HG02884 (cell line): ENCODE measurements at regions not wholly inside any gene's neighbourhood (a gene's known extent, or its start where the extent isn't known, plus 50 kb on each side); places are given as distances from the start of the nearest gene placed in this dataset.
"Not testable (repeated sequence)": the region's sequence is repeated elsewhere in the genome, so short reads cannot be mapped to it uniquely, and the experiment has no call there.

Experiments
- ATAC-seq: cut with Tn5 transposase; IDR thresholded peaks from one replicate; pipeline ENCODE4 v1.9.1; 2021; ENCODE audit warnings: mild to moderate bottlenecking, moderate library complexity; ENCODE audit not compliant: unreplicated experiment

DNA sequence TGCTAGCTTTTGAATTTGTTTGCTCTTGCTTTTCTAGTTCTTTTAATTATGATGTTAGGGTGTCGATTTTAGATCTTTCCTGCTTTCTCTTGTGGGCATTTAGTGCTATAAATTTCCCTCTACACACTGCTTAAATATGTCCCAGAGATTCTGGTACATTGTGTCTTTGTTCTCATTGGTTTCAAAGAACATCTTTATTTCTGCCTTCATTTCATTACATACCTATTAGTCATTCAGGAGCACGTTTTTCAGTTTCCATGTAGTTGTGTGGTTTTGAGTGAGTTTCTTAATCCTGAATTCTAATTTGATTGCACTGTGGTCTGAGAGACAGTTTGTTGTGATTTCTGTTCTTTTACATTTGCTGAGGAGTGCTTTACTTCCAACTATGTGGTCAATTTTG is 51.2 kb upstream of the MB21D2 start:
- ATAC-seq, result not testable (repeated sequence)

DNA sequence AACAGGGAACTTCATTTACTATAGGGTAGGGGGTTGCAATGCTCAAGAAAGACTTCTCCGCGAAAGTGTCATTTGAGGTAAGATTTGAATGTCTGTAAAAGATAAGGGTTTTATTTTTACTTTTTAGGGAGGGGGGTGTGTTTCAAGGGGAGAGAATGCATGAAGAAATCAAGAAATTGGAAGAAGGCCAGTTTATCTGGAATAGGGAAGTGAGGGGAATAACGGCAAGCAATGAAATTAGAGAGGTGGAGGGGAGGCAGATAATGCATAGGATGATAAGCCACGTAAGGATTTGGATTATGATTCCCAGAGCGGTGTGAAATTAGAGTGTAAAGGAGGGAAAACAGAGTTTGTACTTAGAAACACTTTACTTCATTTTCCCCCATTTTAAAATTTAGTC is 63.0 kb upstream of the MB21D2 start:
- no peak for ATAC-seq

DNA sequence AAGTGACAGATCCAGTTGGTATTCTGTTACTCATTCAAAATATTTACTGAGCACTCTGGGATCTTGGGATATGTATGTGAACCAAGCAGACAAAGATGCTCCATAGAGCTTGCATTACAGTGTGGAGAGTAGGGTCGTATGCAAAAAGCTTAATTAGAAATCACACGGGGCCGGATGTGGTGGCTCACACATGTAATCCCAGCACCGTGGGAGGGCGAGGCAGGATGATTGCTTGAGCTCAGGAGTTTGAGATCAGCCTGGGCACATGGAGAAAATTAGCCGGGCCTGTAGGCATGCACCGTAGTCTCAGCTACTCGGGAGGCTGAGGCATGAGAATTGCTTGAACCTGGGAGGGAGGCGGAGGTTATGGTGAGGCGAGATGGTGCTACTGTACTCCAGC is 68.7 kb upstream of the MB21D2 start:
- no peak for ATAC-seq

DNA sequence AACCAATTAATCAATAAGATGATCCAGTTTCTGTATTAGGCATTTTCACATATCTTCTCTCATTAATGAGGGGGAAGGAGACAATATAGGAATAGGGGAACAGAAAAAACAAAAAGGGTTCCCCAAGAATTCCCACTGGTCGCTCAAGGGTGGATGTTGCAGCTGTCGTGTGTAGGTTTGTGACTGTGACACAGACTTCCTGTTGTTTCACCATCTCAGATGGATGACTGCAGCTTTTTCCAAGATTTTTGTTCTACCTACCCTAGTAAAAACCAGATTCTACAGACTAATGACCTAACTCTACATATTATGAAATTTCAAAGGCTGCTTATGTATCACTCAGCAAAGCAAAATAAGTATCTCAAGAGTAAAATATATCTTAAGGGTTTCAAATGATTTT is 73.7 kb upstream of the MB21D2 start:
- ATAC-seq, result no peak

DNA sequence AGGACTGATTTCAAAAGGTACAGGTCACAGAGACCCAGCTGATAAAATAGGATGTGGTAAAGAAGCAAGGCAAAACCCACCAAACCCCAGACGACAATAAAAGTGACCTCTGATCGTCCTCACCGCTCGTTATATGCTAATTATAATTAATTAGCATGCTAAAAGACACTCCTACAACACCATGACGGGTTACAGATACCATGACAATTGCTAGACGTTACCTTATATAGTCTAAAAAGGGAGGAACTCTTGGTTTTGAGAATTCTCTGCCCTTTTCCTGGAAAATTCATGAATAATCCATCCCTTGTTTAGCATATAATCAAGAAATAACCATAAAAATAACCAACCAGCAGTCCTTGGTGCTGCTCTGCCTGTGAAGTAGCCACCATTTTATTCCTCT is 74.7 kb upstream of the MB21D2 start:
- no peak for ATAC-seq

DNA sequence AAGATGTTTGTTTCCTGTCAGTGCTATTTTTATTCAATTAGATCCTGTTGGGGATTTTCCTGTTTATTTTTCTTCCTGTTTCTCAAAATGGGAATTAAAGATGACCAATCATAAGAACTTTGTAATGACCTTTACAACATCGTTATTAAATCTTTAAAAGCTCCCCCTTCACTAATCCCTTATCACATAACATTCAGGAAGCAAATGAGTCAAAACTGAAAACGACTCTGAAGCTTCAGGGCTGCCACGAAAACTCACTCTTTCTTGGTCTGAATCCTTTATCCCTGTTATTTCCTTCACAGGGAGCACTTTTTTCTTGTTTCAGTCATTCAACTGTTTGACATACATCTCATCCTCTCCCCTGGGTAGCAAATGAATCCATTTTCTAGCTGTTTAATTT is 75.8 kb upstream of the MB21D2 start:
- no peak for ATAC-seq

DNA sequence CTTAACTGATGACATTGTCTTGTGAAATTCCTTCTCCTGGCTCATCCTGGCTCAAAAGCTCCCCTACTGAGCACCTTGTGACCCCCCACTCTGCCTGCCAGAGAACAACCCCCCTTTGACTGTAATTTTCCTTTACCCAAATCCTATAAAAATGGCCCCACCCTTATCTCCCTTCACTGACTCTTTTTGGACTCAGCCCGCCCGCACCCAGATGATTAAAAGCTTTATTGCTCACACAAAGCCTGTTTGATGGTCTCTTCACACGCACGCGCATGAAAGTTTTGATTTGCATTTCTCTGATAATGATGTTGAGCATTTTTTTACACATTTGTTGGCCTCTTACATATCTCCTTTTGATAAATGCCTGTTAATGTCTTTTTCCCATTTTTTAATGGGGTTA is 83.5 kb upstream of the MB21D2 start:
- not testable (repeated sequence) for ATAC-seq

DNA sequence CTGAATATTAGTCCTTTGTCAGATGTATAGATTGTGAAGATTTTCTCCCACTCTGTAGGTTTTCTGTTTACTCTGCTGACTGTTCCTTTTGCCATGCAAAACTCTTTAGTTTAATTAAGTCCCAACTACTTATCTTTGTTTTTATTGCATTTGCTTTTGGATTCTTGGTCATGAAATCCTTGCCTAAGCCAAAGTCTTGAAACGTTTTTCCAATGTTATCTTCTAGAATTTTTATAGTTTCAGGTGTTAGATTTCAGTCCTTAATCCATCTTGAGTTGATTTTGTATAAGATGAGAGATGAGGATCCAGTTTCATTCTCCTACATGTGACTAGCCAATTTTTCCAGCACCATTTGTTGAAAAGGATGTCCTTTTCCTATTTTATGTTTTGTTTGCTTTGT is 86.0 kb upstream of the MB21D2 start:
- not testable (repeated sequence) for ATAC-seq

DNA sequence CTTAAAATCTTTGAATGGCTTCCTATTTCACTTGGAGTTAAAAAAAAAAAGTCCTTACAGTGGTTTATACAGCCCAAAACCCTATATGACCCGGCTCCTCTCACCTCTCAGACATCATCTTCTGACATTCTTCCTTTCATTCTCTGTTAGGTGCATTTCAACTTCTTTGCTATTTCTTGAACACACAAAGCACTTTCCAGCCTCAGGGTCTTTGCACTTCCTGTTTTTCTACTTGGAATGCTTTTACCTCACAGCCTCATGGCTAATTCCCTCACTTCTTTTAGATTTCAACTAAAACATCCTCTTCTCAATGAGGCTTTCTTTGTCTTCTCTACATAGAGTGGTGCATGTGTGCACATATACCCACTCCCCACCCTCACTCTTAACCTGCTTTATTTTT is 91.0 kb upstream of the MB21D2 start:
- ATAC-seq, result no peak

DNA sequence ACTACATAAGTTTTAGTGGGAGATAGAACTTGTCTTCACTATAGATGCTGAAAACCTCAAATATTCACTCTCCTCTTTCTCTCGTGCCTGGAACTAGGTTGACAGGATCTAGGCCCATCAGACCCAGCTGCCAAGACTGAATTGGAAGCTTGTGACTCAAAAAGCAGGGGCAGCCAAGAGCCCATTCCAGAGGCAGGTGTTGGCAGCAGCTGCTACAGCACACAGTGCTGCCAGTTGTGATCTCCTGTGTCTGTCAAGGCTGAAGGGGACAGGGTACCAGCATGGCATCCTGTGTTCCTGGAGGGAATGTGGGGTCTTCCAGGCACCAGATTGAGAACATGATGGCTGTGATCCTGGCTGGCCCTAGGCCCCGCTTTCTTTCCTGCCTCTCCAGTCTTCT is 92.5 kb upstream of the MB21D2 start:
- no peak for ATAC-seq

DNA sequence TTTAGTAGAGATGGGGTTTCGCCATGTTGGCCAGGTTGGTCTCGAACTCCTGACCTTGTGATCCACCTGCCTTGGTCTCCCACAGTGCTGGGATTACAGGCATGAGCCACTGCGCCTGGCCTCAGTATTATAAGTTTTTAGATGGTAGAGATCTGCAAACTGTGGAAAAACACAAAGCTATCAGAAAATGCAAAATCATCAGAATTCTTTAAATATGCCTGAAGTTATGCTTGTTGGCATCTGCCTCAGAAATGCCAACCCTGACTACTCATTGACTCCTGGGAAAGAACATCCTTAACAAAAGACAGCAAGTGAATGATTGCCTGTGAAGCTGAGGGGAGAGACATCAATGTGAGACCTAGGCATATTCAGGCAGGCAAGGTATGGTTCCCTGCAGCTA is 94.3 kb upstream of the MB21D2 start:
- ATAC-seq, result no peak

DNA sequence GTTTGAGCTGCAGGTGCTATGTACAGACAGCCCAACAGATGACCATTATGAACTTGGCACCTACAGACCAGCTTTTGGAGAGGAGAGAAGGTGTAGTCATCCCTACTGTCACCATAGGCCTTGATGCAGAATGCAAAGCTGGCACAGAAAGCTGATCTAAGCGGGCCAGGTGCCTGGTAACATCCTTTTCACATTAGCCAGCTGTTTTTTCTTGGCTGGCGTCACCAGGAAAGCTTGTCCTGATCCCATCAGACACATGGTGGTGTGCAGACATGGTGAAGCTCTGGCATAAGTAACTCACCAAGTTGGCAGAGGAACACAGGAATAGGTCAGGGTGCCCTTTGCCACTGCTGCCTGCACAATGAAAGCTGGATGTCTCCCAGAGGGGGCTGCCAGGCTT is 97.2 kb upstream of the MB21D2 start:
- ATAC-seq, result no peak

DNA sequence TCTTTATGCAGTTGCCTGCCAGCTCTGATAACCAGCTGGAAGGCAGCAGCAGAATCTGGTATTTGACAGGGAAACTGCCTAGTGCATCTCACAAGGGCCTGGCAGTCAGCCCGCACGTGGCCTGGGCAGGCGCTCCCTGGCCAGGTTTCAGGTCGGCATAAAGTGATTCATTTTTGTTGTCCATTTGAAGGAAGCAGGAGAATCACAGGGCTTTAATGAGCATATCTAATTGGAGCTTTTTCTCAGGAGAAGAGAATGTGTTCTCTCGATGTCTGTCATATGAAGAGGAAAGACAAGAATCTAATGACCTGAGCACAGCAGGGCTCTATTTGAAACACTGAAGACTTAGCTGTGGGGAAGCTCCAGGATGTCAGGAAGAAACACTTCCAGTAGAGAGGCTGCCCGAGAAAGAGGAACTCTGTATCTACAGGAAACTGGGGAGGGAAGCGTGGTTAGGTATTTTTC is 98.8 kb upstream of the MB21D2 start:
- no peak for ATAC-seq

DNA sequence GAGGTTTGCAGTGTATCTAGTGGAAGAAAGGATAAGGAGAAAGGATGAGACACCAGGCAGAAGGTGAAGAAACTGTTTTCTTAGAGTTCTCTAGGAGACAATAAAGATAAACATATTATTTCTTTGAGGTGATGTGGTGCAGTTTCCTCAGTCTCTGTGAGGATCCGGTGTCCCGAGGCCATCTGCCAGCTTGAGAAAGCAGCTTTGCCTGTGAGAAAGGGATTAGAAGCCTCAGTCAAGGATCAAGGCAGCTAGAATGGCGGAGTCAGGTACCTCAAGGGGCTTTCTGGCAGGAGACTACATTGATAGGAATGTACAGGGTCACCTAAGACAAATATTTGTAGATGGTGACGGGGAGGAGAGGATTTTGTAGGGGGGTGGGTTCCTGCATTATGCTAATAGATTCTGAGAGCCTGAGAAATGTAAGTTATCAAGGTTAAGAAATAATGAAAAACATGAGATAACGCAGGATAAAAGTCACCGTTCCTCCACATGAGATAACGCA is 103.9 kb upstream of the MB21D2 start:
- ATAC-seq, result no peak

DNA sequence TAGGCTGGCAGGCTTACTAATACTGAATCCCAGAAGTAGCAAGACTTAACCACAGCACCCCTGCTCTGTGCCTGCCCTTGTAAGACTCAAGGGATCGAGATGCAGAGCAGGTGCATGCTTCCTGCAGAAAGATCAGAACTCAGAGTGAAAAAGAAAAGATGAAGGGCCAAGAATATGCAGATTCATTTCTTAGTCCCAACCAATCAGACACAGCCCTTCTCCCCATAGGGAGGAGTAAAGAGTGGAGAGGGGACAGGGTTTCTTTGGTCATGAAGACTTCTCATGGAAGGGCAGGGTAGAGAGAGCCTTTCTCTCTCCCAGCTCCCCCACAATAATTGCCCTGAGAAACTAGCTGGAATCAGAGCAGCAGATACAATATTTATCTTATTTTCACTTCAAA is 105.6 kb upstream of the MB21D2 start:
- no peak for ATAC-seq

DNA sequence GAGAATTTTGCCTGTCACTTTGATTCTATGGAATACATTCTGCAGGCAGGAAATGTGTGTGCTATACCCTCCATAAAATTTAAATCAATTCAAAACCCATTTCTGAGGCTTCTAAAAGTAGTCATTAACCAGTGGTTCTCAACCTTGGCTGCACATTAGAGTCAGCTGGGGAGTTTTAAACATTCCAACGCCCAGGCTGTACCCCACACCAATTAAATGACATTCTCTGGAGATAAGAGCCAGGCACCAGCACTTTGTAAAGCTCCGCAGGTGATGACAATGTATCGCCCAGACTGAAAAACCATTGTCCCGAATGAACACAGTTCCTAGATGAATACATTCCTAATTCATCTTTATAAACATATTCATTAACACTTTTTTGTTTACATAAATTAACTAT is 110.6 kb upstream of the MB21D2 start:
- no peak for ATAC-seq

DNA sequence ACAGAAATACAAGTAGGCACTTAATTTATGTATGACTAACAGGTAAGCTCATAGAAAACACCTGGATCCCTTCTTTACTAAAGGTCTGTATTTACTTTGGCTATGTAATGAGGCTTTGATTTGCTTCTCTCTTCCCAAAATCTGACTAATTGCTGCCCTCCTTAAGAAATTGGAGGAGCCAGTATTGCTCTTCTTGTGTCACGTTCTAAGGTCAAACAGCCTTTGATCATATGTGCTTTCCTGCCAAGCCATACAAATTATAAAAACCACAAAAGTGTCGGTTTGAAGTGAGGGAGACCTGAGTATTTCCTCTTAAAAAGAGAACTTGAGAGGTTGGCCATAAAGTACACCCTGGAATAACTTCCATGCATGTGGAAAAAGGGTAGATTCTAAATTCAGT is 112.1 kb upstream of the MB21D2 start:
- ATAC-seq, result no peak

DNA sequence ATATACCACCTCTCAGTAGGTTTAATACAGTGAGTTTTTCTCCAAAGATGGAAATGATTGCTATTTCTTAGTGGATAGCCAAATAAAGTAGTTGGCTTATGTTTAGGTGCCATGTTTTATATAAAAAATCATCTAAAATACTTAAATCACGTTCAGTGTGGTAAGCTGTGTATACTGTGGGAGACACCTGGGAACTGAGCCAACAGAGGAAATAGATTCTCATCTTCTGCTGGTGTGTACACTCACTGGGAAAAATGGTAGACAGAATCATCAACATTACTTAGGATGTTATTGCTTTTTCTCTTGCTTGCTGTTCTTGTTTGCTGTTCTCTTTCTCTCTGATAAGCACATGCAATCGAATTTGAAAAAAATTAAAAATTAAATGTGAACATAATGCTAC is 112.6 kb upstream of the MB21D2 start:
- no peak for ATAC-seq

DNA sequence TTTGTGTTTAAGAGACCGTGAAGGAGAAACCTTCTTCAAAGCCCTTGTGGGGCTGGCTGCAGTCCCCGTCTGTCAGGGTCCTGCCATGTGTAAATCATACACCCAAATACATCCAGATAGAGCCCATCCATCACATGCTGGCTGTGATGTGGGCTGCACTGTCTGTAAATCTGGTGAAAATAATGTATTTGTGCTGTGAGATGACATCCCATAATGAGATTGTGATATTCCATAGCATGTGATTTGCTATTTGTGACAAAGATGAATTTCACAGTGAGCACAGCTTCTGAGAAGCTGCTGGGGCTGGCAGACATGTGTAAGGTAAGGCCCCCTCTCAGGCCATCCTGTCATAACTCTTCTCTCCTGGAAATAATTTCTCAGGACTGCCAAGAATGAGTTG is 114.3 kb upstream of the MB21D2 start:
- no peak for ATAC-seq

DNA sequence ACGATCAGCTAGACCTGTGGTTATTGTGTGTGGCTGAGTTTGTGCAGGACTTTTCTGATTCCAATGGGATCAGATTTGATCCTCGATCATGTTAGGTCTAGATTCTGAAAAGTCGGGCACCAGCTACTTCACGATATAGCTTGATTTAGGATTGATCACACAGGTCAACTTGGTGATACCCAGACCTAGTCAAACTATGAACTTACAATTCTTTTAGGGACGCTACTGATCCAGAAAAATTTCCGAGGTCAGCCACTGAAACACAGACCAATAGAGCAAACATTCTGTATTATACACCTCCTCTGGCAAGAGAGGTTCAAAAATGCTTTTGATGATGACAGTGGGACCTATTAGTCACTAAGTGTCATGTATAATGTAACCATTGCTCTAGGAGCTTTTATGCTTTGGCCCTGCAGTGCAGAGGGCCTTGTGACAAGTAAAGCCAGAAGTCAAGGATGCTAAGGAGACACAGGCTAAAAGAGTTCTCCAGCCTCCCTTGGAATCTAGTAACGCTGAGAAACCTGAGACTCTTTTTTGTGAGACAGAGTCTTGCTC is 115.6 kb upstream of the MB21D2 start:
- no peak for ATAC-seq

DNA sequence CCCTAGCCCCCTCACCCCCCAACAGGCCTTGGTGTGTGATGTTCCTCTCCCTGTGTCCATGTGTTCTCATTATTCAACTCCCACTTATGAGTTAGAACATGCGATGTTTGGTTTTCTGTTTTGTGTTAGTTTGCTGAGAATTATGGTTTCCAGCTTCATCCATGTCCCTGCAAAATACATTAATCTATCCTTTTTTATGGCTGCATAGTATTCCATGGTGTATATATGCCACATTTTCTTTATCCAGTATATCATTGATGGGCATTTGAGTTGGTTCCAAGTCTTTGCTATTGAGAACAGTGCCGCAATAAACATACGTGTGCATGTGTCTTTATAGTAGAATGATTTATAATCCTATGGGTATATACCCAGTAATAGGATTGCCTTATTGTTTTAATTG is 120.2 kb upstream of the MB21D2 start:
- ATAC-seq, result not testable (repeated sequence)

DNA sequence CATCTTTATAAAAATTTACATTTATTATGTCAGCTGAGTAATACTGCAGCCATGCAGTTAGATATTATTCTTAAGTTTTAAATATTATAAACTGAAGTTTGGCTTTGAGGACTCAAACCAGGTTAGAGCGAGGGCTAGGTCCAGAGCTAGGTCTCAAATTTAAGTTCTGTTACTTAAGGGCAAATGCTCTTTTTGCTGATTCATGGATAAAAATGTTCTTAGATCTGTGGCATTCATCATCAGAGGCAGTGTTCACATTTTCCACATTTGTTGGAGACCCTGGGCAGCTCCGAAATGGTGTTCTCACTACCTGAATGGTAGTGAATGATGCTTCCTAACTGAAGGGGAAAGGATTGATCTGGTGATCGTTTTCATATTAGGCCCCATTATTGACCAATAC is 121.4 kb upstream of the MB21D2 start:
- no peak for ATAC-seq
